H9 (cell line): ENCODE measurements at regions not wholly inside any gene's neighbourhood (a gene's known extent, or its start where the extent isn't known, plus 50 kb on each side); places are given as distances from the start of the nearest gene placed in this dataset.

Experiments
- DNase-seq: peaks from one replicate; pipeline ENCODE4 v3.0.0-alpha.2; 2017
- H2AFZ ChIP-seq: one replicate; pipeline ENCODE4 v1.6.1; 2013; ENCODE audit warnings: mild to moderate bottlenecking, low read length, control low read depth, moderate library complexity
- H2AK5ac ChIP-seq: 2 replicates; pipeline ENCODE4 v1.6.1; 2013; ENCODE audit warnings: low read length, control low read depth, mixed read lengths; ENCODE audit not compliant: insufficient read length
- H2BK120ac ChIP-seq: one replicate; pipeline ENCODE4 v1.6.1; 2013; ENCODE audit warnings: low read depth, mild to moderate bottlenecking, low read length, control low read depth, inconsistent platforms; ENCODE audit not compliant: poor library complexity, severe bottlenecking
- H2BK12ac ChIP-seq: 2 replicates; pipeline ENCODE4 v1.6.1; 2013; ENCODE audit warnings: low read length, control low read depth, mixed read lengths, low read depth; ENCODE audit not compliant: insufficient read length
- H2BK15ac ChIP-seq: 2 replicates; pipeline ENCODE4 v1.6.1; 2013; ENCODE audit warnings: low read depth, low read length, control low read depth
- H2BK20ac ChIP-seq: one replicate; pipeline ENCODE4 v1.6.1; 2013; ENCODE audit warnings: low read depth, mild to moderate bottlenecking, low read length, control low read depth, inconsistent platforms; ENCODE audit not compliant: poor library complexity, severe bottlenecking
- H2BK5ac ChIP-seq: 2 replicates; pipeline ENCODE4 v1.6.1; 2013; ENCODE audit warnings: low read length, control low read depth, mixed read lengths; ENCODE audit not compliant: insufficient read length
- H3K14ac ChIP-seq: 2 replicates; pipeline ENCODE4 v1.6.1; 2013; ENCODE audit warnings: low read length, control low read depth; ENCODE audit not compliant: insufficient read depth
- H3K18ac ChIP-seq: 2 replicates; pipeline ENCODE4 v1.6.1; 2013; ENCODE audit warnings: low read depth, mild to moderate bottlenecking, mixed read lengths, low read length, control low read depth; ENCODE audit not compliant: insufficient read length
- H3K23ac ChIP-seq: 2 replicates; pipeline ENCODE4 v1.6.1; 2013; ENCODE audit warnings: low read length, control low read depth, mixed read lengths, low read depth; ENCODE audit not compliant: insufficient read length
- H3K23me2 ChIP-seq: 2 replicates; pipeline ENCODE4 v1.6.1; 2013; ENCODE audit warnings: low read depth, mild to moderate bottlenecking, mixed read lengths, low read length, control low read depth; ENCODE audit not compliant: insufficient read length, poor library complexity, severe bottlenecking
- H3K27ac ChIP-seq: 2 replicates; pipeline ENCODE4 v1.5.1; 2013; ENCODE audit warnings: low read length, control low read depth, mixed read lengths, low read depth; ENCODE audit not compliant: insufficient read length
- H3K27me3 ChIP-seq: 2 replicates; pipeline ENCODE4 v1.6.1; 2013; ENCODE audit warnings: low read length, control low read depth, inconsistent platforms; ENCODE audit not compliant: insufficient read depth
- H3K4ac ChIP-seq: 2 replicates; pipeline ENCODE4 v1.6.1; 2013; ENCODE audit warnings: low read depth, mild to moderate bottlenecking, control low read depth, inconsistent platforms, low read length, moderate library complexity
- H3K4me1 ChIP-seq: 2 replicates; pipeline ENCODE4 v1.6.1; 2013; ENCODE audit warnings: low read length, control low read depth, inconsistent platforms; ENCODE audit not compliant: insufficient read depth
- H3K4me2 ChIP-seq: 2 replicates; pipeline ENCODE4 v1.6.1; 2013; ENCODE audit warnings: low read length, control low read depth, mixed read lengths; ENCODE audit not compliant: insufficient read length, insufficient read depth
- H3K56ac ChIP-seq: 2 replicates; pipeline ENCODE4 v1.6.1; 2013; ENCODE audit warnings: low read depth, mild to moderate bottlenecking, mixed read lengths, low read length, control low read depth; ENCODE audit not compliant: insufficient read length
- H3K79me1 ChIP-seq: 2 replicates; pipeline ENCODE4 v1.6.1; 2013; ENCODE audit warnings: low read depth, mild to moderate bottlenecking, moderate library complexity, low read length, control low read depth, inconsistent platforms; ENCODE audit not compliant: insufficient read depth, poor library complexity, severe bottlenecking
- H3K79me2 ChIP-seq: 2 replicates; pipeline ENCODE4 v1.6.1; 2013; ENCODE audit warnings: low read length, control low read depth, inconsistent platforms; ENCODE audit not compliant: insufficient read depth
- H3K9ac ChIP-seq: 2 replicates; pipeline ENCODE4 v1.6.1; 2013; ENCODE audit warnings: low read length, control low read depth, mixed read lengths; ENCODE audit not compliant: insufficient read length; ENCODE audit errors: extremely low read depth
- H3K9me3 ChIP-seq: one replicate; pipeline ENCODE4 v1.6.1; 2013; ENCODE audit warnings: low read depth, low read length, inconsistent platforms; ENCODE audit not compliant: control insufficient read depth
- H3T11ph ChIP-seq: one replicate; pipeline ENCODE4 v1.6.1; 2013; ENCODE audit warnings: mild to moderate bottlenecking, low read length, control low read depth, inconsistent platforms
- H4K20me1 ChIP-seq: one replicate; pipeline ENCODE4 v1.6.1; 2013; ENCODE audit not compliant: control insufficient read depth, insufficient read length, insufficient read depth
- H4K5ac ChIP-seq: 2 replicates; pipeline ENCODE4 v1.6.1; 2013; ENCODE audit warnings: low read depth, mild to moderate bottlenecking, mixed read lengths, low read length, control low read depth; ENCODE audit not compliant: insufficient read length
- H4K8ac ChIP-seq: replicated peaks from 2 replicates; pipeline ENCODE4 v1.6.1; 2013; ENCODE audit warnings: low read length, control low read depth, mixed read lengths, low read depth; ENCODE audit not compliant: insufficient read length
- H4K91ac ChIP-seq: 2 replicates; pipeline ENCODE4 v1.6.1; 2013; ENCODE audit warnings: low read depth, mild to moderate bottlenecking, moderate library complexity, mixed read lengths, low read length, control low read depth; ENCODE audit not compliant: insufficient read length
- H3K27ac Mint-ChIP-seq, 3 experiments: 2 replicates in 2 of 3; 3 replicates in 1 of 3; pipeline ENCODE4 v1.8.0; 2020 to 2021; ENCODE audit warnings: mixed read lengths in 3 of 3, mild to moderate bottlenecking in 1 of 3, moderate library complexity in 1 of 3
- H3K27me3 Mint-ChIP-seq: 2 replicates; pipeline ENCODE4 v1.8.0; 2021; ENCODE audit warnings: low read depth, mild to moderate bottlenecking, moderate library complexity, mixed read lengths
- H3K36me3 Mint-ChIP-seq, 3 experiments: 2 replicates in 2 of 3; 3 replicates in 1 of 3; pipeline ENCODE4 v1.8.0; 2020 to 2021; ENCODE audit warnings: low read depth in 3 of 3, mixed read lengths in 3 of 3; ENCODE audit not compliant: insufficient read depth in 1 of 3
- H3K4me1 Mint-ChIP-seq, 2 experiments: 2 replicates each; pipeline ENCODE4 v1.8.0; 2020; ENCODE audit warnings: mixed read lengths in 2 of 2
- H3K4me3 Mint-ChIP-seq, 2 experiments: 2 replicates in 1 of 2; 3 replicates in 1 of 2; pipeline ENCODE4 v1.8.0; 2020 to 2021; ENCODE audit warnings: mild to moderate bottlenecking in 2 of 2, mixed read lengths in 2 of 2, moderate library complexity in 1 of 2
- H3K9me3 Mint-ChIP-seq, 2 experiments: 2 replicates in 1 of 2; 3 replicates in 1 of 2; pipeline ENCODE4 v1.8.0; 2020; ENCODE audit warnings: mild to moderate bottlenecking in 2 of 2, mixed read lengths in 2 of 2, moderate library complexity in 1 of 2
- CTCF ChIP-seq: fragments of 200-600 bp; sonication (generic); conservative IDR thresholded peaks from 3 replicates; pipeline ENCODE4 v1.8.0; 2021; ENCODE audit warnings: antibody characterized with exemption, mild to moderate bottlenecking
- WGBS: extraction: QIAGEN DNeasy Blood & Tissue Kit; methylation state at CpG from one replicate; pipeline ENCODE4 v1.1.7; 2013; ENCODE audit warnings: missing lambda C conversion rate, low lambda C conversion rate, mixed read lengths; ENCODE audit not compliant: insufficient read length; ENCODE audit errors: extremely low coverage; 5-methylcytosine and 5-hydroxymethylcytosine counted together

DNA sequence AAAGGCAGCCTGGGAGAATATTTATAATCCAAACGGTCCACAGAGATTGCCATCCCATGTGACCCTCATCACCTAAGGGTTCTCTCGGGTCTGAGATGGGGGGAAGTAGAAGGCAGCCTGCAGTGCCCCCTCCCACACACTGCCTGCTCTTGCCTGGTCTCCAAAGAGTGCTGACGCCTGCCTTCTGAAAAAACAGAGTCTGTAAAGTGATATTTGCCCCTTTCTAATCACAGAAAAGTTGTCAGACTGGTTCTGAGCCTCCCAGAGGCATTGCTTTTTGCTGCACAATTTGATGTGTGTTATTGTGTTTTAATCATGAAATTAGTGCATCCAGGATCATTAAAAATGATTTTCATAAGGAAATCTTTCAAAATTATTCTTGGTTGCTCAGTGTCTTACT lies 59.2 kb downstream of the TMEM30B start:
- Histone ChIP-seq H4K8ac (no peak overlapping the region), H3K79me2 (no peaks in the 10 kb centered on the region), H2BK20ac (no peak overlapping the region), H3K14ac (no peak overlapping the region), H3K9ac (no peak overlapping the region), H4K5ac (no peak overlapping the region), H2BK15ac (no peak overlapping the region), H2BK120ac (no peak overlapping the region), H3K4ac (no peak overlapping the region), H3K4me1 (no peaks in the 10 kb centered on the region; the same call in 1 of the 2 replicates), H2AK5ac (no peak overlapping the region), H3T11ph (no peak overlapping the region), H2AFZ (no peak overlapping the region), H3K4me2 (no peak overlapping the region), H2BK5ac (no peak overlapping the region), H3K23me2 (no peaks in the 10 kb centered on the region), H4K20me1 (no peaks in the 10 kb centered on the region), H2BK12ac (no peak overlapping the region), H4K91ac (no peak overlapping the region), H3K27ac (no peak overlapping the region), H3K56ac (no peak overlapping the region), H3K79me1 (no peaks in the 10 kb centered on the region), H3K9me3 (no peaks in the 10 kb centered on the region), H3K27me3 (no peaks in the 10 kb centered on the region), H3K18ac (no peak overlapping the region), H3K23ac (no peak overlapping the region)
- Mint-ChIP-seq H3K27me3 (no peaks in the 10 kb centered on the region), H3K4me1 (peaks cover 24 to 25% of the 10 kb centered on the region in 2 experiments), H3K36me3 (no peaks in the 10 kb centered on the region), H3K27ac (no peak overlapping the region), H3K4me3 (no peak overlapping the region), H3K9me3 (no peaks in the 10 kb centered on the region)
- TF ChIP-seq CTCF, result no peak
- DNase-seq, result no peak
- WGBS, result no CpG with 5 or more reads among the region's 3 CpGs
